AG09319 (cell line): ENCODE measurements at regions not wholly inside any gene's neighbourhood (a gene's known extent, or its start where the extent isn't known, plus 50 kb on each side); places are given as distances from the start of the nearest gene placed in this dataset.

Source experiments
- DNase-seq: peaks from one replicate; pipeline ENCODE4 v3.0.0-alpha.2; 2010; ENCODE audit warnings: low read depth; ENCODE audit errors: extremely low read depth
- TF ChIP-seq, protein P1 (sequence below): IDR thresholded peaks from 2 replicates; pipeline ENCODE4 v1.5.1; 2011; ENCODE audit warnings: low read depth, mild to moderate bottlenecking, inconsistent platforms, low read length, moderate library complexity

DNA sequence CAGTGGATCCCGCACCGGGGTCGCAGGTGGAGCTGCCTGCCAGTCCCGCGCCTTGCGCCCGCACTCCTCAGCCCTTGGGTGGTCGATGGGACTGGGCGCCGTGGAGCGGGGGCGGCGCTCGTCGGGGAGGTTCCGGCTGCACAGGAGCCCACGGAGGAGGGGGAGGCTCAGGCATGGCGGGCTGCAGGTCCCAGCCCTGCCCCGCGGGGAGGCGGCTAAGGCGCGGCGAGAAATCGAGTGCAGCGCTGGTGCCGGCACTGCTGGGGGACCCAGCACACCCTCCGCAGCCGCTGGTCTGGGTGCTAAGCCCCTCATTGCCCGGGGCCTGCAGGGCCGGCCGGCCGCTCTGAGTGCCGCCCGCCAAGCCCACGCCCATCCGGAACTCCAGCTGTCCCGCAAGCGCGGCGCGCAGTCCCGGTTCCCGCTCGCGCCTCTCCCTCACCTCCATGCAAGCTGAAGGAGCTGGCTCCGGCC, 120.6 kb upstream of the MEF2C start:
- TF ChIP-seq, protein P1, sequence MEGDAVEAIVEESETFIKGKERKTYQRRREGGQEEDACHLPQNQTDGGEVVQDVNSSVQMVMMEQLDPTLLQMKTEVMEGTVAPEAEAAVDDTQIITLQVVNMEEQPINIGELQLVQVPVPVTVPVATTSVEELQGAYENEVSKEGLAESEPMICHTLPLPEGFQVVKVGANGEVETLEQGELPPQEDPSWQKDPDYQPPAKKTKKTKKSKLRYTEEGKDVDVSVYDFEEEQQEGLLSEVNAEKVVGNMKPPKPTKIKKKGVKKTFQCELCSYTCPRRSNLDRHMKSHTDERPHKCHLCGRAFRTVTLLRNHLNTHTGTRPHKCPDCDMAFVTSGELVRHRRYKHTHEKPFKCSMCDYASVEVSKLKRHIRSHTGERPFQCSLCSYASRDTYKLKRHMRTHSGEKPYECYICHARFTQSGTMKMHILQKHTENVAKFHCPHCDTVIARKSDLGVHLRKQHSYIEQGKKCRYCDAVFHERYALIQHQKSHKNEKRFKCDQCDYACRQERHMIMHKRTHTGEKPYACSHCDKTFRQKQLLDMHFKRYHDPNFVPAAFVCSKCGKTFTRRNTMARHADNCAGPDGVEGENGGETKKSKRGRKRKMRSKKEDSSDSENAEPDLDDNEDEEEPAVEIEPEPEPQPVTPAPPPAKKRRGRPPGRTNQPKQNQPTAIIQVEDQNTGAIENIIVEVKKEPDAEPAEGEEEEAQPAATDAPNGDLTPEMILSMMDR = no peak
- no peak for DNase-seq

DNA sequence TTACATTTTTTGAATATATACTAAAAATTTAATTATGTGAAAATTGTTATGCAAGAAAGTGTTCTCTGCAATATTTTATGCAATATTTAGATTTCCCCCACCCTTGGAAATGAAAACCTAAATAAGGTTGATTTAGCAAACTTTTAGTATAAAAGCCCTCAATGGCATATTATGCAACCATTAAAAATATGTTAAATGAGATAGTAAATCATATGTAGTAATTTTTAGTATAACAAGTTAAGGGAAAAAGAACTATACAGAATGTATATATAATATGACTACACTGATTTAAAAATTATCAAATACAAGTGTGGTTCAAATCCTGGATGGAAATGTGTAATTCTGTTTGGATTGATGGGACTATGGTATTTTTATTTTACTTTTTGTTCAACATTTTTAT, 116.9 kb upstream of the MEF2C start:
- TF ChIP-seq, protein P1 = no peak
- no peak for DNase-seq

DNA sequence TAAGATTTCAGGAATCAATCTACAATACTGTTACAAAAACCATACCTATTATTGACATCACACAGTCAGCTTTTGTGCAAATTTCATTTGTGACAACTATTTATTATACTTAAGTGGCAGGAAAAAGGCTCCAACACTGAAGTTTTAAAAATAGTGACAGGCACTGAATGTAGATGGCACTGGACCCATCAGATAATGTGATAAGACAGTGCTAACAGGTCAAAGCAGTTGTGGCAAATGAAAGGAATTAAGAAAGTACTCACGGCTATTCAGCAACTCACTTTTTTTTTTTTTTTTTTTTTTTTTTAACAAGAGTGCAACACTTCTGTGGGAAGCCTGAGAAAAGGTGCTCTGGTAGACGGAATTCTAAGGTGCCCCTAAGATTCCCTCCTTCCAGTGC, 115.0 kb upstream of the MEF2C start:
- DNase-seq = no peak

DNA sequence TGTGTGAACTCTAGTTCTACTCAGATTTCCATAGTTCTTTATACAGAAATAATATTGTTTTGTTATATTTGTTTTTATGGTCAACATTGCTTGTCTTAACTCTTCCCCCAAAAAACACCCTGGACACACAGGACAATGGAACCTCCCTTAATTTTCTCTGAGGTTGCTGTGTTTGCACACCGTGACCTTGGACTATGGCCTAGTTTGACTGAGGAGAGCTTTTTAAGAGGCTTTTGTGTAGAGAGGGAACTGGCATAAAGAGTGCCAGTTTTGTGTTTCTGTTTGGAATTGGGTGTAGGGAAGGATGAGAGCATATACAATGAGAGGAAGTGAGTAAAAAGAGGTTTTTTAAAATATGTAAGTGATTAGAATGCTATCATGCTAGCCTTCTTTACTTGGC, 101.1 kb upstream of the MEF2C start:
- DNase-seq = no peak
- TF ChIP-seq, protein P1 = no peak

More for the DNA sequence above, 115.0 kb upstream of the MEF2C start:
- TF ChIP-seq, protein P1 = no peak

DNA sequence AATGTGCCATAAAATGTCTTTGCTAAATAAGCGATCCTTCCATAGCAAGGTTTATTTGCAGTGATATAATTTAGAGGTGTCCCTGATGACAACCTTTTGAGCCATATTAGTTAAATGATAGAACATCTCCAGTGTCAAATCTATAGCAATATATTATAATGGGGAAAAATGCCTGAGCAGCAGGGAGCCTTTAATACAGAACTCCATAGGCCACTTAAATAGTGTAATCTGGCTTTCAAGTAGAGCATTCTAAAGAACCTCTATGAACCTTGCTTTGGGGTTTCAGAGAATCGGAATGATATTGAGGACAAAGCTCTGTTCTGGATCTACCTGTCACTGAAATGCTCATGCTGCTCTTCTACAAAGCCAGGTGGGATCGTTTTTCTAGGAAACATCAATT, 96.7 kb upstream of the MEF2C start:
- DNase-seq = no peak
- TF ChIP-seq, protein P1 = no peak

DNA sequence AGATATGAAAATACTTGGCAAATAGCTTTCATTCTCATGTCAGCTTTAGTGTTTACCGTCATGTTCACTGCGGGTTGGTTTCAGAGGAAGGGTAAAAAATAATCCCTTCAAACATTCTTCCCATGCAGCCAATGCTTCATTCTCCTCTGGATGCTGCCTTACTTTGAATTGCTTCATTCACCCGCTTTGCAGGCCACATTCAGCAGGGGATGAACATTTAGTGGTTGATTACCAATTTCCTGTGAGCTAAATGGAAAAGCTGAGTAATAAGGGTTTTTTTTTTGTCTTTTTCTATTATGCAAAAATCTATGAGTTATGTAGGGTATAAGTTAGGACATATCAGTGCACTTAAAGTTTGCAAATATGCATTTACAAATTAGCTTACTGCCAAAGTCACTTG, 96.3 kb upstream of the MEF2C start:
- TF ChIP-seq, protein P1 = no peak
- DNase-seq = no peak

DNA sequence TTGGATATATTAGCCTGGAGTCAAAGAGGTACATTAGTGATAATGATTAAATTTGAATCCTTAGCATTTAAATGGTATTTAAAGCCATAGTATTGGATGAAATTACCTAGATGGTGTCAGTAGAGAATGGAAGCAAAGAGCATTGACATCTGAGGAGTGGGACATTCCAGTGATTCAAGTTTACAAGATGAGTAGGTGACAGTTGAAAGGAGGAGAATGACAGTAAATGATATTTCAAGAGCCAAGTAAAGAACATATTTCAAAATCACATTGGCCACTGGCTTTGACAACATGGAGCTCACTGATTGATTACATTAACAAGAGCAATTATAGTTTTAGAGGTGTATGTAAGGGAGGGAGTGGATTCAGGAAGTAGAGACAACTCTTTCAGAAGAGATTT, 93.9 kb upstream of the MEF2C start:
- no peak for DNase-seq
- TF ChIP-seq, protein P1 = no peak
